ENCODE measurements at regions not wholly inside any gene's neighbourhood (a gene's known extent, or its start where the extent isn't known, plus 50 kb on each side); places are given as distances from the start of the nearest gene placed in this dataset.
"Not testable (repeated sequence)": the region's sequence is repeated elsewhere in the genome, so short reads cannot be mapped to it uniquely, and the experiment has no call there.

- DNase-seq (ENCODE audit: low spot score) = no peak
Observed at GRCh38 chr22:47628477-47629272, 866.2 kb downstream of the TBC1D22A start.

GRCh38 chr22:47627556-47628253 is 865.3 kb downstream of the TBC1D22A start:
- no peak for DNase-seq (ENCODE audit: low spot score)

- DNase-seq (ENCODE audit: low spot score) = no peak
Observed at GRCh38 chr22:47626428-47627390, 864.3 kb downstream of the TBC1D22A start.

GRCh38 chr22:47625531-47626427 is 863.3 kb downstream of the TBC1D22A start:
- no peak for DNase-seq (ENCODE audit: low spot score)

- DNase-seq (ENCODE audit: low spot score) = no peak
Observed at GRCh38 chr22:47625013-47625385, 862.5 kb downstream of the TBC1D22A start.

GRCh38 chr22:47624252-47625012 is 862.0 kb downstream of the TBC1D22A start:
- no peak for DNase-seq (ENCODE audit: low spot score)

- DNase-seq (ENCODE audit: low spot score) = no peak
Observed at GRCh38 chr22:47623763-47624148, 861.3 kb downstream of the TBC1D22A start.

GRCh38 chr22:47623066-47623762 is 860.8 kb downstream of the TBC1D22A start:
- no peak for DNase-seq (ENCODE audit: low spot score)

GRCh38 chr22:47622541-47622940 is 860.1 kb downstream of the TBC1D22A start:
- DNase-seq (ENCODE audit: low spot score) = no peak

- DNase-seq (ENCODE audit: low spot score) = no peak
Observed at GRCh38 chr22:47621253-47621652, 858.8 kb downstream of the TBC1D22A start.

GRCh38 chr22:47620391-47620790 is 857.9 kb downstream of the TBC1D22A start:
- no peak for DNase-seq (ENCODE audit: low spot score)

GRCh38 chr22:47619631-47620030 is 857.2 kb downstream of the TBC1D22A start:
- no peak for DNase-seq (ENCODE audit: low spot score)

GRCh38 chr22:47618180-47619010 is 855.9 kb downstream of the TBC1D22A start:
- no peak for DNase-seq (ENCODE audit: low spot score)

GRCh38 chr22:47617186-47617585 is 854.7 kb downstream of the TBC1D22A start:
- DNase-seq (ENCODE audit: low spot score) = no peak

GRCh38 chr22:47616396-47617020 is 854.1 kb downstream of the TBC1D22A start:
- no peak for DNase-seq (ENCODE audit: low spot score)

- DNase-seq (ENCODE audit: low spot score) = no peak
Observed at GRCh38 chr22:47615051-47615450, 852.6 kb downstream of the TBC1D22A start.

GRCh38 chr22:47613606-47614350 is 851.3 kb downstream of the TBC1D22A start:
- DNase-seq (ENCODE audit: low spot score) = no peak

GRCh38 chr22:47613181-47613580 is 850.7 kb downstream of the TBC1D22A start:
- not testable (repeated sequence) for DNase-seq (ENCODE audit: low spot score)
